ENCODE measurements at regions not wholly inside any gene's neighbourhood (a gene's known extent, or its start where the extent isn't known, plus 50 kb on each side); places are given as distances from the start of the nearest gene placed in this dataset.

GRCh38 chr4:1551211-1551610 lies 132.9 kb downstream of the FAM53A start:
- H3K9me3 Mint-ChIP-seq: no peaks in the 10 kb centered on the region
- no peak for TF ChIP-seq CTCF (IDR thresholded peaks at IDR 0.05)
- peaks cover 8% of the 10 kb centered on the region for H3K4me1 Mint-ChIP-seq (ENCODE audit: low read depth)
- H3K4me3 ChIP-seq (ENCODE audit: low read length): no peak overlapping the region
- POLR2A ChIA-PET: interaction anchor here (0.7 kb wide), 1 partner anchor 13 kb away, joined by 4 read pairs; no protein-coding TSS in a partner anchor
- DNase-seq: no peak
- no peak overlapping the region for H3K27ac ChIP-seq (ENCODE audit: low read depth in 1 of 2, low read length in 2 of 2)
- H3K36me3 ChIP-seq (ENCODE audit: insufficient read depth, low read length): no peaks in the 10 kb centered on the region
- no peak overlapping the region for H3K27ac Mint-ChIP-seq
- no peaks in the 10 kb centered on the region for H3K36me3 Mint-ChIP-seq (ENCODE audit: low read depth)
- CTCF ChIA-PET: no interaction called here
- H3K27me3 ChIP-seq (ENCODE audit: control insufficient read depth in 1 of 2, insufficient read depth in 2 of 2, low read length in 2 of 2): no peaks in the 10 kb centered on the region
- no peak overlapping the region for H3K4me3 Mint-ChIP-seq
- H3K9me3 ChIP-seq (ENCODE audit: control insufficient read depth in 1 of 2, insufficient read depth in 1 of 2, low read length in 2 of 2): peaks cover 0 to 15% of the 10 kb centered on the region in 2 experiments
- intact Hi-C loops (cut with DNase I, micrococcal nuclease): no loop called here
- ATAC-seq (ENCODE audit: poor library complexity): no peak
- peaks cover 16% of the 10 kb centered on the region for H3K27me3 Mint-ChIP-seq
- peaks cover 30% of the 10 kb centered on the region for H3K4me1 ChIP-seq (ENCODE audit: insufficient read depth, low read length)

GRCh38 chr4:1550122-1551070 lies 133.7 kb downstream of the FAM53A start:
- intact Hi-C loops (cut with DNase I, micrococcal nuclease): no loop called here
- no peak overlapping the region for H3K4me3 ChIP-seq (ENCODE audit: low read length)
- ChIA-PET POLR2A (no interaction called here), CTCF (no interaction called here)
- no peaks in the 10 kb centered on the region for H3K9me3 Mint-ChIP-seq
- H3K36me3 ChIP-seq (ENCODE audit: insufficient read depth, low read length): no peaks in the 10 kb centered on the region
- ATAC-seq (ENCODE audit: poor library complexity) (no peak), DNase-seq (no peak)
- peaks cover 0 to 10% of the 10 kb centered on the region in 2 experiments for H3K9me3 ChIP-seq (ENCODE audit: control insufficient read depth in 1 of 2, insufficient read depth in 1 of 2, low read length in 2 of 2)
- no peaks in the 10 kb centered on the region for H3K36me3 Mint-ChIP-seq (ENCODE audit: low read depth)
- no peak overlapping the region for H3K27ac ChIP-seq (ENCODE audit: low read depth in 1 of 2, low read length in 2 of 2)
- no peak for TF ChIP-seq CTCF (IDR thresholded peaks at IDR 0.05)
- H3K27me3 Mint-ChIP-seq: peaks cover 16% of the 10 kb centered on the region
- peaks cover 30% of the 10 kb centered on the region for H3K4me1 ChIP-seq (ENCODE audit: insufficient read depth, low read length)
- H3K4me3 Mint-ChIP-seq: no peak overlapping the region
- no peaks in the 10 kb centered on the region for H3K27me3 ChIP-seq (ENCODE audit: control insufficient read depth in 1 of 2, insufficient read depth in 2 of 2, low read length in 2 of 2)
- no peak overlapping the region for H3K27ac Mint-ChIP-seq
- H3K4me1 Mint-ChIP-seq (ENCODE audit: low read depth): peaks cover 8% of the 10 kb centered on the region

- DNase-seq (no peak), ATAC-seq (ENCODE audit: poor library complexity) (no peak)
- Histone ChIP-seq H3K36me3 (ENCODE audit: insufficient read depth, low read length) (no peaks in the 10 kb centered on the region), H3K27ac (ENCODE audit: low read depth in 1 of 2, low read length in 2 of 2) (no peak overlapping the region), H3K4me3 (ENCODE audit: low read length) (no peak overlapping the region), H3K9me3 (ENCODE audit: control insufficient read depth in 1 of 2, insufficient read depth in 1 of 2, low read length in 2 of 2) (peaks cover 0 to 10% of the 10 kb centered on the region in 2 experiments), H3K4me1 (ENCODE audit: insufficient read depth, low read length) (peaks cover 36% of the 10 kb centered on the region), H3K27me3 (ENCODE audit: control insufficient read depth in 1 of 2, insufficient read depth in 2 of 2, low read length in 2 of 2) (no peaks in the 10 kb centered on the region)
- TF ChIP-seq CTCF (IDR thresholded peaks at IDR 0.05): no peak
- Mint-ChIP-seq H3K27me3 (peaks cover 10% of the 10 kb centered on the region), H3K9me3 (no peaks in the 10 kb centered on the region), H3K4me3 (no peak overlapping the region), H3K27ac (no peak overlapping the region), H3K4me1 (ENCODE audit: low read depth) (peaks cover 13% of the 10 kb centered on the region), H3K36me3 (ENCODE audit: low read depth) (no peaks in the 10 kb centered on the region)
- CTCF ChIA-PET: no interaction called here
- POLR2A ChIA-PET: interaction anchor here (0.6 to 1.0 kb wide), 3 partner anchors 38 to 147 kb away, joined by 3 to 4 read pairs (median 3); no protein-coding TSS in a partner anchor
- intact Hi-C loops (cut with DNase I, micrococcal nuclease): no loop called here
Measured at GRCh38 chr4:1549638-1550035, 134.5 kb downstream of the FAM53A start.

Measured in CD4-positive, alpha-beta T cell (primary cell).